Cerebellar nuclear complex (tissue), 1 donor: ENCODE measurements at regions not wholly inside any gene's neighbourhood (a gene's known extent, or its start where the extent isn't known, plus 50 kb on each side); places are given as distances from the start of the nearest gene placed in this dataset.

Experiments
- DNase-seq, 2 experiments: peaks; one replicate each; lab custom pipeline; 2025; lab: John Stamatoyannopoulos, UW

- peak in 1 of 2 experiments; percentile 22 for DNase-seq
Observed at GRCh38 chr16:85541980-85542900, 70.9 kb upstream of the GSE1 start.

GRCh38 chr16:85543536-85543935 is 69.6 kb upstream of the GSE1 start:
- no peak for DNase-seq

- no peak for DNase-seq
Observed at GRCh38 chr16:85544016-85544415, 69.1 kb upstream of the GSE1 start.

GRCh38 chr16:85544668-85545067 is 68.5 kb upstream of the GSE1 start:
- DNase-seq = no peak

GRCh38 chr16:85545227-85545818 is 67.8 kb upstream of the GSE1 start:
- no peak for DNase-seq

- DNase-seq = no peak
Observed at GRCh38 chr16:85546585-85547447, 66.3 kb upstream of the GSE1 start.

- DNase-seq = no peak
Observed at GRCh38 chr16:85548375-85548774, 64.7 kb upstream of the GSE1 start.

- no peak for DNase-seq
Observed at GRCh38 chr16:85549766-85550421, 63.2 kb upstream of the GSE1 start.

- DNase-seq = no peak
Observed at GRCh38 chr16:85550422-85550864, 62.7 kb upstream of the GSE1 start.

- DNase-seq = no peak
Observed at GRCh38 chr16:85550953-85551924, 61.9 kb upstream of the GSE1 start.

GRCh38 chr16:85552980-85553435 is 60.1 kb upstream of the GSE1 start:
- DNase-seq = no peak

- DNase-seq = no peak
Observed at GRCh38 chr16:85553436-85554113, 59.5 kb upstream of the GSE1 start.

GRCh38 chr16:85554114-85554888 is 58.8 kb upstream of the GSE1 start:
- peak in 1 of 2 experiments; percentile 15 for DNase-seq

- no peak for DNase-seq
Observed at GRCh38 chr16:85554889-85555718, 58.0 kb upstream of the GSE1 start.

- no peak for DNase-seq
Observed at GRCh38 chr16:85555719-85556455, 57.2 kb upstream of the GSE1 start.

GRCh38 chr16:85556456-85557082 is 56.6 kb upstream of the GSE1 start:
- DNase-seq = no peak
